Gastrocnemius medialis (tissue), 4 donors: ENCODE measurements at regions not wholly inside any gene's neighbourhood (a gene's known extent, or its start where the extent isn't known, plus 50 kb on each side); places are given as distances from the start of the nearest gene placed in this dataset.

Source experiments
- CTCF ChIP-seq, 5 experiments: fragments of 450-650 bp in 3 of 5; fragments of 200-600 bp in 2 of 5; sonication (generic) in 2 of 5; IDR thresholded peaks in 4 of 5; conservative IDR thresholded peaks in 1 of 5; 1 replicate in 4 of 5; 2 replicates in 1 of 5; pipeline ENCODE4 v1.5.1; 2016 to 2019; ENCODE audit warnings: antibody characterized with exemption in 5 of 5, mild to moderate bottlenecking in 3 of 5, moderate library complexity in 3 of 5
- POLR2A ChIP-seq, 2 donors: fragments of 450-650 bp; IDR thresholded peaks; one replicate each; pipeline ENCODE4 v1.6.1; 2017; ENCODE audit warnings: antibody characterized with exemption in 2 of 2, mild to moderate bottlenecking in 2 of 2, moderate library complexity in 2 of 2

GRCh38 chr3:193938613-193939012 lies 197.3 kb upstream of the HES1 start:
- TF ChIP-seq CTCF (IDR thresholded peaks at IDR 0.05 in 4 of 5, conservative IDR thresholded peaks at IDR 0.05 in 1 of 5) (no peak), POLR2A (IDR thresholded peaks at IDR 0.05) (no peak)
